ENCODE measurements at regions not wholly inside any gene's neighbourhood (a gene's known extent, or its start where the extent isn't known, plus 50 kb on each side); places are given as distances from the start of the nearest gene placed in this dataset.

- TF ChIP-seq EP300 (IDR thresholded peaks at IDR 0.05) (no peak), POLR2A (IDR thresholded peaks at IDR 0.05) (no peak)
Measured at GRCh38 chr10:29805134-29805723, 170.5 kb upstream of the SVIL start.
